GM12892 (cell line): ENCODE measurements at regions not wholly inside any gene's neighbourhood (a gene's known extent, or its start where the extent isn't known, plus 50 kb on each side); places are given as distances from the start of the nearest gene placed in this dataset.

ENCODE experiments used
- POLR2A ChIP-seq: IDR thresholded peaks from 2 replicates; pipeline ENCODE4 v1.6.1; 2011; ENCODE audit warnings: low read depth, low read length, control low read depth
- POLR2AphosphoS5 ChIP-seq: IDR thresholded peaks from 2 replicates; pipeline ENCODE4 v1.6.1; 2011; ENCODE audit warnings: low read depth, low read length, control low read depth
- TAF1 ChIP-seq: IDR thresholded peaks from 2 replicates; pipeline ENCODE4 v1.6.1; 2011; ENCODE audit warnings: low read depth, mild to moderate bottlenecking, control low read depth, low read length, borderline replicate concordance

- TF ChIP-seq POLR2A (no peak), POLR2AphosphoS5 (no peak), TAF1 (no peak)
These were observed 59.5 kb upstream of the SLC7A1 start for GRCh38 chr13:29654843-29655547.
